ENCODE measurements at regions not wholly inside any gene's neighbourhood (a gene's known extent, or its start where the extent isn't known, plus 50 kb on each side); places are given as distances from the start of the nearest gene placed in this dataset.
A peak's percentile ranks its signal among the peaks of the same experiment; 100 is the strongest.
"Not testable (repeated sequence)": the region's sequence is repeated elsewhere in the genome, so short reads cannot be mapped to it uniquely, and the experiment has no call there.

- H3K27ac ChIP-seq (ENCODE audit: low read depth, low read length) = no peak overlapping the region
- no peaks in the 10 kb centered on the region for H3K27me3 ChIP-seq (ENCODE audit: control insufficient read depth, insufficient read depth, low read length)
- H3K4me1 ChIP-seq (ENCODE audit: control insufficient read depth, insufficient read depth, low read length) = peaks cover 4% of the 10 kb centered on the region; the same call in 1 of the 2 replicates
- no peaks in the 10 kb centered on the region for H3K9me3 ChIP-seq (ENCODE audit: control insufficient read depth, insufficient read depth, low read depth, low read length)
- no peaks in the 10 kb centered on the region for H3K36me3 ChIP-seq (ENCODE audit: control insufficient read depth, insufficient read depth, low read length)
- H3K9ac ChIP-seq (ENCODE audit: low read length) = no peak overlapping the region
- H3K4me3 ChIP-seq (ENCODE audit: low read depth, low read length) = no peak overlapping the region
Observed at GRCh38 chr14:39617537-39617936, 185.3 kb upstream of the FBXO33 start.

- no peak overlapping the region for H3K4me3 ChIP-seq (ENCODE audit: low read depth, low read length)
- no peaks in the 10 kb centered on the region for H3K36me3 ChIP-seq (ENCODE audit: control insufficient read depth, insufficient read depth, low read length)
- H3K9ac ChIP-seq (ENCODE audit: low read length) = no peak overlapping the region
- H3K27me3 ChIP-seq (ENCODE audit: control insufficient read depth, insufficient read depth, low read length) = no peaks in the 10 kb centered on the region
- H3K9me3 ChIP-seq (ENCODE audit: control insufficient read depth, insufficient read depth, low read depth, low read length) = no peaks in the 10 kb centered on the region
- H3K27ac ChIP-seq (ENCODE audit: low read depth, low read length) = no peak overlapping the region
- peaks cover 4% of the 10 kb centered on the region; the same call in 1 of the 2 replicates for H3K4me1 ChIP-seq (ENCODE audit: control insufficient read depth, insufficient read depth, low read length)
Observed at GRCh38 chr14:39615352-39615751, 183.1 kb upstream of the FBXO33 start.

GRCh38 chr14:39614297-39614923 is 182.2 kb upstream of the FBXO33 start:
- H3K9me3 ChIP-seq (ENCODE audit: control insufficient read depth, insufficient read depth, low read depth, low read length) = no peaks in the 10 kb centered on the region
- no peak overlapping the region for H3K9ac ChIP-seq (ENCODE audit: low read length)
- no peaks in the 10 kb centered on the region for H3K27me3 ChIP-seq (ENCODE audit: control insufficient read depth, insufficient read depth, low read length)
- peaks cover 4% of the 10 kb centered on the region; the same call in 1 of the 2 replicates for H3K4me1 ChIP-seq (ENCODE audit: control insufficient read depth, insufficient read depth, low read length)
- no peaks in the 10 kb centered on the region for H3K36me3 ChIP-seq (ENCODE audit: control insufficient read depth, insufficient read depth, low read length)
- no peak overlapping the region for H3K27ac ChIP-seq (ENCODE audit: low read depth, low read length)
- no peak overlapping the region for H3K4me3 ChIP-seq (ENCODE audit: low read depth, low read length)

GRCh38 chr14:39609119-39609518 is 176.9 kb upstream of the FBXO33 start:
- Histone ChIP-seq H3K36me3 (ENCODE audit: control insufficient read depth, insufficient read depth, low read length) (no peaks in the 10 kb centered on the region), H3K9ac (ENCODE audit: low read length) (no peak overlapping the region), H3K27ac (ENCODE audit: low read depth, low read length) (no peak overlapping the region), H3K27me3 (ENCODE audit: control insufficient read depth, insufficient read depth, low read length) (no peaks in the 10 kb centered on the region), H3K4me3 (ENCODE audit: low read depth, low read length) (no peak overlapping the region), H3K4me1 (ENCODE audit: control insufficient read depth, insufficient read depth, low read length) (no peaks in the 10 kb centered on the region), H3K9me3 (ENCODE audit: control insufficient read depth, insufficient read depth, low read depth, low read length) (no peaks in the 10 kb centered on the region)

GRCh38 chr14:39607978-39608377 is 175.7 kb upstream of the FBXO33 start:
- Histone ChIP-seq H3K36me3 (ENCODE audit: control insufficient read depth, insufficient read depth, low read length) (no peaks in the 10 kb centered on the region), H3K9ac (ENCODE audit: low read length) (no peak overlapping the region), H3K9me3 (ENCODE audit: control insufficient read depth, insufficient read depth, low read depth, low read length) (no peaks in the 10 kb centered on the region), H3K27ac (ENCODE audit: low read depth, low read length) (no peak overlapping the region), H3K27me3 (ENCODE audit: control insufficient read depth, insufficient read depth, low read length) (no peaks in the 10 kb centered on the region), H3K4me3 (ENCODE audit: low read depth, low read length) (no peak overlapping the region), H3K4me1 (ENCODE audit: control insufficient read depth, insufficient read depth, low read length) (no peaks in the 10 kb centered on the region)

GRCh38 chr14:39603942-39604341 is 171.7 kb upstream of the FBXO33 start:
- Histone ChIP-seq H3K4me3 (ENCODE audit: low read depth, low read length) (no peak overlapping the region), H3K27ac (ENCODE audit: low read depth, low read length) (no peak overlapping the region), H3K4me1 (ENCODE audit: control insufficient read depth, insufficient read depth, low read length) (no peaks in the 10 kb centered on the region), H3K36me3 (ENCODE audit: control insufficient read depth, insufficient read depth, low read length) (no peaks in the 10 kb centered on the region), H3K9me3 (ENCODE audit: control insufficient read depth, insufficient read depth, low read depth, low read length) (no peaks in the 10 kb centered on the region), H3K27me3 (ENCODE audit: control insufficient read depth, insufficient read depth, low read length) (no peaks in the 10 kb centered on the region), H3K9ac (ENCODE audit: low read length) (no peak overlapping the region)

GRCh38 chr14:39593377-39593776 is 161.1 kb upstream of the FBXO33 start:
- no peaks in the 10 kb centered on the region for H3K36me3 ChIP-seq (ENCODE audit: control insufficient read depth, insufficient read depth, low read length)

GRCh38 chr14:39592116-39592789 is 160.0 kb upstream of the FBXO33 start:
- Histone ChIP-seq H3K9me3 (ENCODE audit: control insufficient read depth, insufficient read depth, low read depth, low read length) (0 out of 2 replicates have a peak, but pooled peaks cover 4% of the 10 kb centered on the region), H3K4me3 (ENCODE audit: low read depth, low read length) (no peak overlapping the region), H3K9ac (ENCODE audit: low read length) (no peak overlapping the region), H3K27ac (ENCODE audit: low read depth, low read length) (no peak overlapping the region), H3K36me3 (ENCODE audit: control insufficient read depth, insufficient read depth, low read length) (no peaks in the 10 kb centered on the region), H3K4me1 (ENCODE audit: control insufficient read depth, insufficient read depth, low read length) (peaks cover 3% of the 10 kb centered on the region; the same call in 1 of the 2 replicates), H3K27me3 (ENCODE audit: control insufficient read depth, insufficient read depth, low read length) (no peaks in the 10 kb centered on the region)

More at GRCh38 chr14:39593377-39593776, 161.1 kb upstream of the FBXO33 start:
- Histone ChIP-seq H3K9me3 (ENCODE audit: control insufficient read depth, insufficient read depth, low read depth, low read length) (0 out of 2 replicates have a peak, but pooled peaks cover 4% of the 10 kb centered on the region), H3K9ac (ENCODE audit: low read length) (no peak overlapping the region), H3K27me3 (ENCODE audit: control insufficient read depth, insufficient read depth, low read length) (no peaks in the 10 kb centered on the region), H3K4me3 (ENCODE audit: low read depth, low read length) (no peak overlapping the region), H3K27ac (ENCODE audit: low read depth, low read length) (no peak overlapping the region), H3K4me1 (ENCODE audit: control insufficient read depth, insufficient read depth, low read length) (peaks cover 3% of the 10 kb centered on the region; the same call in 1 of the 2 replicates)

GRCh38 chr14:39589882-39590281 is 157.6 kb upstream of the FBXO33 start:
- not testable (repeated sequence) for H3K9me3 ChIP-seq (ENCODE audit: control insufficient read depth, insufficient read depth, low read depth, low read length); H3K27ac ChIP-seq (ENCODE audit: low read depth, low read length); H3K36me3 ChIP-seq (ENCODE audit: control insufficient read depth, insufficient read depth, low read length); H3K27me3 ChIP-seq (ENCODE audit: control insufficient read depth, insufficient read depth, low read length); H3K4me1 ChIP-seq (ENCODE audit: control insufficient read depth, insufficient read depth, low read length)
- H3K9ac ChIP-seq (ENCODE audit: low read length) = peak overlapping the region; percentile 17
- peak overlapping the region; percentile 33 for H3K4me3 ChIP-seq (ENCODE audit: low read depth, low read length)

- H3K9ac ChIP-seq (ENCODE audit: low read length) = no peak overlapping the region
- H3K27me3 ChIP-seq (ENCODE audit: control insufficient read depth, insufficient read depth, low read length) = no peaks in the 10 kb centered on the region
- no peak overlapping the region for H3K4me3 ChIP-seq (ENCODE audit: low read depth, low read length)
- H3K27ac ChIP-seq (ENCODE audit: low read depth, low read length) = no peak overlapping the region
- no peaks in the 10 kb centered on the region for H3K4me1 ChIP-seq (ENCODE audit: control insufficient read depth, insufficient read depth, low read length)
- no peaks in the 10 kb centered on the region for H3K9me3 ChIP-seq (ENCODE audit: control insufficient read depth, insufficient read depth, low read depth, low read length)
- H3K36me3 ChIP-seq (ENCODE audit: control insufficient read depth, insufficient read depth, low read length) = no peaks in the 10 kb centered on the region
Observed at GRCh38 chr14:39582028-39582654, 149.9 kb upstream of the FBXO33 start.

GRCh38 chr14:39581474-39581873 is 149.2 kb upstream of the FBXO33 start:
- H3K9me3 ChIP-seq (ENCODE audit: control insufficient read depth, insufficient read depth, low read depth, low read length) = no peaks in the 10 kb centered on the region
- H3K27me3 ChIP-seq (ENCODE audit: control insufficient read depth, insufficient read depth, low read length) = no peaks in the 10 kb centered on the region
- no peak overlapping the region for H3K4me3 ChIP-seq (ENCODE audit: low read depth, low read length)
- no peaks in the 10 kb centered on the region for H3K36me3 ChIP-seq (ENCODE audit: control insufficient read depth, insufficient read depth, low read length)
- H3K4me1 ChIP-seq (ENCODE audit: control insufficient read depth, insufficient read depth, low read length) = no peaks in the 10 kb centered on the region
- no peak overlapping the region for H3K27ac ChIP-seq (ENCODE audit: low read depth, low read length)
- no peak overlapping the region for H3K9ac ChIP-seq (ENCODE audit: low read length)

Data from HUES6 (cell line).